Neural crest cell (in vitro differentiated cells): ENCODE measurements at regions not wholly inside any gene's neighbourhood (a gene's known extent, or its start where the extent isn't known, plus 50 kb on each side); places are given as distances from the start of the nearest gene placed in this dataset.

ENCODE experiments used
- DNase-seq: peaks from one replicate; pipeline ENCODE4 v3.0.0; 2021; ENCODE audit warnings: low read depth, mixed read lengths, low spot score
- H3K27ac Mint-ChIP-seq: one replicate; pipeline ENCODE4 v1.8.0; 2021; ENCODE audit warnings: mild to moderate bottlenecking, mixed read lengths; ENCODE audit not compliant: unreplicated experiment
- H3K27me3 Mint-ChIP-seq: 2 replicates; pipeline ENCODE4 v1.8.0; 2021; ENCODE audit warnings: low read depth, mild to moderate bottlenecking, mixed read lengths
- H3K36me3 Mint-ChIP-seq: 2 replicates; pipeline ENCODE4 v1.8.0; 2021; ENCODE audit warnings: low read depth, mild to moderate bottlenecking, mixed read lengths
- H3K4me1 Mint-ChIP-seq: 2 replicates; pipeline ENCODE4 v1.8.0; 2021; ENCODE audit warnings: mixed read lengths
- H3K4me3 Mint-ChIP-seq: one replicate; pipeline ENCODE4 v1.8.0; 2021; ENCODE audit warnings: mild to moderate bottlenecking, mixed read lengths
- H3K9me3 Mint-ChIP-seq: 2 replicates; pipeline ENCODE4 v1.8.0; 2021; ENCODE audit warnings: mixed read lengths
- CTCF ChIP-seq: fragments of 200-600 bp; sonication (generic); conservative IDR thresholded peaks from 2 replicates; pipeline ENCODE4 v1.5.0; 2021; ENCODE audit warnings: antibody characterized with exemption, mild to moderate bottlenecking

GRCh38 chr21:31559368-31560119 lies 99.9 kb upstream of the SOD1 start:
- Mint-ChIP-seq H3K27me3 (no peaks in the 10 kb centered on the region), H3K36me3 (no peaks in the 10 kb centered on the region), H3K9me3 (no peaks in the 10 kb centered on the region), H3K27ac (peak overlapping the region; percentile 85), H3K4me1 (peaks cover 44% of the 10 kb centered on the region), H3K4me3 (peak overlapping the region; percentile 89)
- peak; percentile 99 for DNase-seq
- TF ChIP-seq CTCF = no peak

- Mint-ChIP-seq H3K27ac (no peak overlapping the region), H3K36me3 (no peaks in the 10 kb centered on the region), H3K27me3 (no peaks in the 10 kb centered on the region), H3K4me3 (peak overlapping the region; percentile 89), H3K4me1 (peaks cover 48% of the 10 kb centered on the region), H3K9me3 (no peaks in the 10 kb centered on the region)
- DNase-seq = peak; percentile 92
- TF ChIP-seq CTCF = peak; percentile 52
Measured at GRCh38 chr21:31558962-31559367, 100.5 kb upstream of the SOD1 start.

GRCh38 chr21:31558189-31558961 lies 101.1 kb upstream of the SOD1 start:
- Mint-ChIP-seq H3K4me3 (peak overlapping the region; percentile 91), H3K36me3 (no peaks in the 10 kb centered on the region), H3K4me1 (peaks cover 54% of the 10 kb centered on the region), H3K27ac (no peak overlapping the region), H3K27me3 (no peaks in the 10 kb centered on the region), H3K9me3 (no peaks in the 10 kb centered on the region)
- no peak for TF ChIP-seq CTCF
- peak; percentile 55 for DNase-seq

- Mint-ChIP-seq H3K4me3 (peak overlapping the region; percentile 86), H3K27me3 (no peaks in the 10 kb centered on the region), H3K36me3 (no peaks in the 10 kb centered on the region), H3K9me3 (no peaks in the 10 kb centered on the region), H3K27ac (peak overlapping the region; percentile 73), H3K4me1 (peaks cover 62% of the 10 kb centered on the region)
- peak; percentile 36 for DNase-seq
- no peak for TF ChIP-seq CTCF
Measured at GRCh38 chr21:31557421-31558188, 101.9 kb upstream of the SOD1 start.

GRCh38 chr21:31556662-31557061 lies 102.8 kb upstream of the SOD1 start:
- no peak for DNase-seq
- Mint-ChIP-seq H3K27ac (peak overlapping the region; percentile 63), H3K9me3 (no peaks in the 10 kb centered on the region), H3K36me3 (no peaks in the 10 kb centered on the region), H3K4me3 (peak overlapping the region; percentile 86), H3K27me3 (no peaks in the 10 kb centered on the region), H3K4me1 (peaks cover 63% of the 10 kb centered on the region)
- TF ChIP-seq CTCF = no peak
